ENCODE measurements at regions not wholly inside any gene's neighbourhood (a gene's known extent, or its start where the extent isn't known, plus 50 kb on each side); places are given as distances from the start of the nearest gene placed in this dataset.

- no peak for DNase-seq (ENCODE audit: low spot score)
These were observed 151.9 kb upstream of the FGGY start for GRCh38 chr1:59144959-59145358.

GRCh38 chr1:59146056-59146455, 150.8 kb upstream of the FGGY start:
- DNase-seq (ENCODE audit: low spot score), result no peak

- peak; percentile 30 for DNase-seq (ENCODE audit: low spot score)
These were observed 150.1 kb upstream of the FGGY start for GRCh38 chr1:59146651-59147358.

GRCh38 chr1:59149435-59149834, 147.5 kb upstream of the FGGY start:
- no peak for DNase-seq (ENCODE audit: low spot score)

GRCh38 chr1:59150577-59151386, 146.1 kb upstream of the FGGY start:
- DNase-seq (ENCODE audit: low spot score), result peak; percentile 73

- no peak for DNase-seq (ENCODE audit: low spot score)
These were observed 145.5 kb upstream of the FGGY start for GRCh38 chr1:59151387-59151761.

GRCh38 chr1:59151860-59152259, 145.0 kb upstream of the FGGY start:
- DNase-seq (ENCODE audit: low spot score), result no peak

- no peak for DNase-seq (ENCODE audit: low spot score)
These were observed 144.4 kb upstream of the FGGY start for GRCh38 chr1:59152511-59152910.

- DNase-seq (ENCODE audit: low spot score), result no peak
These were observed 142.5 kb upstream of the FGGY start for GRCh38 chr1:59154401-59154800.

GRCh38 chr1:59155351-59155750, 141.5 kb upstream of the FGGY start:
- DNase-seq (ENCODE audit: low spot score), result no peak

- DNase-seq (ENCODE audit: low spot score), result no peak
These were observed 140.8 kb upstream of the FGGY start for GRCh38 chr1:59156051-59156450.

GRCh38 chr1:59156526-59157199, 140.2 kb upstream of the FGGY start:
- no peak for DNase-seq (ENCODE audit: low spot score)

GRCh38 chr1:59158321-59158720, 138.6 kb upstream of the FGGY start:
- no peak for DNase-seq (ENCODE audit: low spot score)

GRCh38 chr1:59159557-59160203, 137.2 kb upstream of the FGGY start:
- no peak for DNase-seq (ENCODE audit: low spot score)

GRCh38 chr1:59161136-59161535, 135.8 kb upstream of the FGGY start:
- no peak for DNase-seq (ENCODE audit: low spot score)

- no peak for DNase-seq (ENCODE audit: low spot score)
These were observed 134.2 kb upstream of the FGGY start for GRCh38 chr1:59162665-59163064.

GRCh38 chr1:59163268-59164092, 133.4 kb upstream of the FGGY start:
- no peak for DNase-seq (ENCODE audit: low spot score)

- no peak for DNase-seq (ENCODE audit: low spot score)
These were observed 132.5 kb upstream of the FGGY start for GRCh38 chr1:59164371-59164770.

- no peak for DNase-seq (ENCODE audit: low spot score)
These were observed 131.5 kb upstream of the FGGY start for GRCh38 chr1:59165353-59165752.

GRCh38 chr1:59169703-59170102, 127.2 kb upstream of the FGGY start:
- no peak for DNase-seq (ENCODE audit: low spot score)

- DNase-seq (ENCODE audit: low spot score), result no peak
These were observed 126.2 kb upstream of the FGGY start for GRCh38 chr1:59170659-59171058.

All from mucosa of gallbladder (tissue), 1 donor.